Thoracic aorta (tissue), 2 donors: ENCODE measurements at regions not wholly inside any gene's neighbourhood (a gene's known extent, or its start where the extent isn't known, plus 50 kb on each side); places are given as distances from the start of the nearest gene placed in this dataset.

Experiments
- ATAC-seq: fragments of 150-250 bp; one replicate; pipeline ENCODE4 v1.8.0; 2017; ENCODE audit warnings: low read depth; ENCODE audit not compliant: insufficient number of reproducible peaks, low FRiP score
- DNase-seq: peaks from one replicate; pipeline ENCODE4 v3.0.0-alpha.2; 2020; ENCODE audit warnings: low spot score
- H3K27ac ChIP-seq, 2 donors: fragments of 200-600 bp; sonication (generic); 1 replicate in 1 of 2; 2 replicates in 1 of 2; pipeline ENCODE4 v1.5.1; 2016; ENCODE audit warnings: mild to moderate bottlenecking in 2 of 2, moderate library complexity in 2 of 2
- H3K27me3 ChIP-seq: fragments of 200-600 bp; sonication (generic); replicated peaks from 2 replicates; pipeline ENCODE4 v1.6.0; 2016; ENCODE audit warnings: mild to moderate bottlenecking; ENCODE audit not compliant: insufficient read depth
- H3K36me3 ChIP-seq: fragments of 200-600 bp; sonication (generic); one replicate; pipeline ENCODE4 v1.5.1; 2016
- H3K4me1 ChIP-seq, 2 donors: fragments of 200-600 bp; sonication (generic); 1 replicate in 1 of 2; 2 replicates in 1 of 2; pipeline versions ENCODE4 v1.5.1 to v1.6.0; 2016; ENCODE audit warnings: low read depth in 2 of 2, mild to moderate bottlenecking in 1 of 2; ENCODE audit not compliant: control insufficient read depth in 1 of 2
- H3K4me3 ChIP-seq: fragments of 200-600 bp; sonication (generic); 2 replicates; pipeline ENCODE4 v1.5.1; 2016; ENCODE audit warnings: mild to moderate bottlenecking
- H3K9me3 ChIP-seq: fragments of 200-600 bp; sonication (generic); 2 replicates; pipeline ENCODE4 v1.5.1; 2016
- CTCF ChIP-seq: fragments of 200-600 bp; sonication (generic); IDR thresholded peaks from one replicate; pipeline ENCODE4 v1.5.1; 2019; ENCODE audit warnings: antibody characterized with exemption

- Histone ChIP-seq H3K27me3 (no peaks in the 10 kb centered on the region), H3K36me3 (no peaks in the 10 kb centered on the region), H3K4me1 (no peaks in the 10 kb centered on the region), H3K4me3 (no peak overlapping the region), H3K27ac (no peak overlapping the region), H3K9me3 (peaks cover 3% of the 10 kb centered on the region)
- DNase-seq (no peak), ATAC-seq (no peak)
- TF ChIP-seq CTCF, result no peak
Measured at GRCh38 chr2:226636586-226636985, 163.0 kb downstream of the IRS1 start.

GRCh38 chr2:226634943-226635604 is 164.5 kb downstream of the IRS1 start:
- ATAC-seq (no peak), DNase-seq (no peak)
- H3K9me3 ChIP-seq, result no peaks in the 10 kb centered on the region
- TF ChIP-seq CTCF, result no peak
- H3K4me1 ChIP-seq, result no peaks in the 10 kb centered on the region
- H3K27me3 ChIP-seq, result no peaks in the 10 kb centered on the region
- H3K27ac ChIP-seq, result no peak overlapping the region
- no peak overlapping the region for H3K4me3 ChIP-seq
- no peaks in the 10 kb centered on the region for H3K36me3 ChIP-seq

GRCh38 chr2:226631671-226632070 is 167.9 kb downstream of the IRS1 start:
- DNase-seq (no peak), ATAC-seq (no peak)
- H3K4me3 ChIP-seq, result no peak overlapping the region
- no peaks in the 10 kb centered on the region for H3K4me1 ChIP-seq
- H3K27ac ChIP-seq, result no peak overlapping the region
- TF ChIP-seq CTCF, result no peak
- no peaks in the 10 kb centered on the region for H3K36me3 ChIP-seq
- H3K27me3 ChIP-seq, result no peaks in the 10 kb centered on the region
- no peaks in the 10 kb centered on the region for H3K9me3 ChIP-seq

GRCh38 chr2:226631187-226631586 is 168.4 kb downstream of the IRS1 start:
- no peaks in the 10 kb centered on the region for H3K36me3 ChIP-seq
- H3K27me3 ChIP-seq, result no peaks in the 10 kb centered on the region
- no peaks in the 10 kb centered on the region for H3K4me1 ChIP-seq
- H3K4me3 ChIP-seq, result no peak overlapping the region
- H3K27ac ChIP-seq, result no peak overlapping the region
- no peak for ATAC-seq
- DNase-seq, result no peak
- H3K9me3 ChIP-seq, result no peaks in the 10 kb centered on the region
- no peak for TF ChIP-seq CTCF

GRCh38 chr2:226625946-226626345 is 173.7 kb downstream of the IRS1 start:
- H3K27ac ChIP-seq, result no peak overlapping the region
- DNase-seq, result no peak
- no peak for ATAC-seq
- no peaks in the 10 kb centered on the region for H3K27me3 ChIP-seq
- H3K9me3 ChIP-seq, result no peaks in the 10 kb centered on the region
- no peak for TF ChIP-seq CTCF
- no peaks in the 10 kb centered on the region for H3K4me1 ChIP-seq
- H3K36me3 ChIP-seq, result no peaks in the 10 kb centered on the region
- no peak overlapping the region for H3K4me3 ChIP-seq
